Right lobe of liver (tissue), 6 donors: ENCODE measurements at regions not wholly inside any gene's neighbourhood (a gene's known extent, or its start where the extent isn't known, plus 50 kb on each side); places are given as distances from the start of the nearest gene placed in this dataset.

Experiments used
- ATAC-seq, 4 donors: fragments of 200-7000 bp; cut with Tn5 transposase; one replicate each; pipeline ENCODE4 v1.9.1; 2020; ENCODE audit warnings: mild to moderate bottlenecking in 4 of 4, moderate library complexity in 4 of 4
- DNase-seq, 3 donors: peaks; one replicate each; pipeline ENCODE4 v3.0.0-alpha.2; 2020
- H3K27ac ChIP-seq, 3 donors: fragments of 200-600 bp; one replicate each; pipeline ENCODE4 v1.8.0; 2022
- H3K27me3 ChIP-seq, 2 donors: fragments of 200-600 bp; one replicate each; pipeline ENCODE4 v1.8.0; 2022
- H3K36me3 ChIP-seq, 4 donors: fragments of 200-600 bp; sonication (generic) in 1 of 4; one replicate each; pipeline versions ENCODE4 v1.5.1 to v1.8.0; 2017 to 2022; ENCODE audit warnings: control low read depth in 1 of 4
- H3K4me1 ChIP-seq, 4 donors: fragments of 200-600 bp; sonication (generic) in 1 of 4; one replicate each; pipeline versions ENCODE4 v1.5.1 to v1.8.0; 2017 to 2022; ENCODE audit warnings: control low read depth in 1 of 4
- H3K4me3 ChIP-seq, 3 donors: fragments of 200-600 bp; one replicate each; pipeline ENCODE4 v1.8.0; 2022
- H3K9me3 ChIP-seq, 4 donors: fragments of 200-600 bp; sonication (generic) in 1 of 4; one replicate each; pipeline versions ENCODE4 v1.5.1 to v1.8.0; 2017 to 2022; ENCODE audit warnings: control low read depth in 1 of 4
- POLR2A ChIP-seq: fragments of 450-650 bp; IDR thresholded peaks from one replicate; pipeline ENCODE4 v1.6.1; 2017; ENCODE audit warnings: antibody characterized with exemption, mild to moderate bottlenecking
- WGBS: methylation state at CpG from one replicate; pipeline ENCODE4 v1.1.6; 2018; ENCODE audit warnings: low coverage, low lambda C conversion rate; ENCODE audit not compliant: insufficient coverage; ENCODE audit errors: missing lambda C conversion rate; 5-methylcytosine and 5-hydroxymethylcytosine counted together
- intact Hi-C, 2 donors: fragments of 100-400 bp; cut with DNase I; formaldehyde crosslinking; loops; one replicate each; pipeline versions ENCODE4 v1.11.2 to v1.14.1; 2022
- TF ChIP-seq, protein P1 (sequence below), 4 donors: fragments of 200-600 bp in 3 of 4; fragments of 450-650 bp in 1 of 4; IDR thresholded peaks; one replicate each; pipeline versions ENCODE4 v1.5.1 to v1.8.0; 2016 to 2022; ENCODE audit warnings: antibody characterized with exemption in 4 of 4, mild to moderate bottlenecking in 2 of 4
- donor health status: DM: no; HTN: yes; CAD: no.
- donor health status: DM: no; HTN: no; CAD: no.
- donor health status: DM: no; HTN: no; CAD: no.
- donor health status: DM: no; HTN: yes; CAD: no.
- donor health status: DM: no; HTN: yes; CAD: no.

DNA sequence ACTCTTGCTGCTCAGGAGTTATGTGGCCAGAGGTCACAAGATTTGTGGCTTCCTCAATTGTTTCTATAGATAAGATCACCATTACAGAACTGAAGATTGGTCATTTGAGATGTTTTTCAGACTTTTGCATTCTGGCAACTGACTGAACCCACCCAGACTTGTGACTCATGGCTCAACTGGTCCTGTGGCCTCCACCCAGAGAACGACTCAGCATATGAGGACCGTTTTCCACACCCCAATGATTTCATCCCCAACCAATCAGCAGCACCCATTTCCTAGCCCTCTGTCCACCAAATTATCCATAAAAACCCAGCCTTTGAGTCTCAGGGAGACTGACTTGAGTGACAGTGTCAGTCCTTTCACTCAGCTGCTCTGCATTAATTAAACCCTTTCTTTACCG is 143.2 kb upstream of the ASIC2 start:
- H3K4me3 ChIP-seq: no peak overlapping the region
- H3K9me3 ChIP-seq: no peaks in the 10 kb centered on the region
- ATAC-seq (no peak), DNase-seq (no peak)
- intact Hi-C loops: no loop called here
- TF ChIP-seq, protein P1, sequence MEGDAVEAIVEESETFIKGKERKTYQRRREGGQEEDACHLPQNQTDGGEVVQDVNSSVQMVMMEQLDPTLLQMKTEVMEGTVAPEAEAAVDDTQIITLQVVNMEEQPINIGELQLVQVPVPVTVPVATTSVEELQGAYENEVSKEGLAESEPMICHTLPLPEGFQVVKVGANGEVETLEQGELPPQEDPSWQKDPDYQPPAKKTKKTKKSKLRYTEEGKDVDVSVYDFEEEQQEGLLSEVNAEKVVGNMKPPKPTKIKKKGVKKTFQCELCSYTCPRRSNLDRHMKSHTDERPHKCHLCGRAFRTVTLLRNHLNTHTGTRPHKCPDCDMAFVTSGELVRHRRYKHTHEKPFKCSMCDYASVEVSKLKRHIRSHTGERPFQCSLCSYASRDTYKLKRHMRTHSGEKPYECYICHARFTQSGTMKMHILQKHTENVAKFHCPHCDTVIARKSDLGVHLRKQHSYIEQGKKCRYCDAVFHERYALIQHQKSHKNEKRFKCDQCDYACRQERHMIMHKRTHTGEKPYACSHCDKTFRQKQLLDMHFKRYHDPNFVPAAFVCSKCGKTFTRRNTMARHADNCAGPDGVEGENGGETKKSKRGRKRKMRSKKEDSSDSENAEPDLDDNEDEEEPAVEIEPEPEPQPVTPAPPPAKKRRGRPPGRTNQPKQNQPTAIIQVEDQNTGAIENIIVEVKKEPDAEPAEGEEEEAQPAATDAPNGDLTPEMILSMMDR (IDR thresholded peaks at IDR 0.05): no peak
- WGBS: 70% methylated on average over 2 of the region's 3 CpGs
- no peaks in the 10 kb centered on the region for H3K4me1 ChIP-seq
- no peaks in the 10 kb centered on the region for H3K36me3 ChIP-seq
- H3K27ac ChIP-seq: no peak overlapping the region
- no peaks in the 10 kb centered on the region for H3K27me3 ChIP-seq

DNA sequence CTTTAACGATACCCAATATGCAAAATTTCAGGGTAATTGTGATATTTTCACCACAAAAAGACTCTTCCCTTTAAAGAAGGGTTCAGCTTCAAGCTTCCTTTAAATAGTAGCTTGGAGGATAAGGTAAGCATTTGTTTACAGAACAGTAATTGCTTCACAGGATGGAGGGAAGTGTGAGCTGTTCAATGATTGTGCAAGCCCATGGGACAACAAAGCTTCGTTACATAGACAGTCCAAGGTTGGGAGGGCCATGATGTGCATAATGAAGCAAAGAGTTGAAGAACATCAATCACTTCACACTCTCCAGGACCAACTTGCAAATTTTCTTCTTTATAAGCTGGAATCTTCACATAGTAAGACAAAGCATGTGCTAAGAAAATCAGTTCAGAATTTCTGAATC is 145.0 kb upstream of the ASIC2 start:
- no peaks in the 10 kb centered on the region for H3K36me3 ChIP-seq
- no peak overlapping the region for H3K4me3 ChIP-seq
- ATAC-seq (peak in 1 of 4 donors; percentile 89), DNase-seq (no peak)
- no peak for TF ChIP-seq POLR2A
- TF ChIP-seq, protein P1 (IDR thresholded peaks at IDR 0.05): no peak
- intact Hi-C loops: no loop called here
- H3K27me3 ChIP-seq: no peaks in the 10 kb centered on the region
- 41% methylated on average over 2 of the region's 2 CpGs for WGBS
- H3K9me3 ChIP-seq: no peaks in the 10 kb centered on the region
- H3K4me1 ChIP-seq: no peaks in the 10 kb centered on the region
- no peak overlapping the region for H3K27ac ChIP-seq

DNA sequence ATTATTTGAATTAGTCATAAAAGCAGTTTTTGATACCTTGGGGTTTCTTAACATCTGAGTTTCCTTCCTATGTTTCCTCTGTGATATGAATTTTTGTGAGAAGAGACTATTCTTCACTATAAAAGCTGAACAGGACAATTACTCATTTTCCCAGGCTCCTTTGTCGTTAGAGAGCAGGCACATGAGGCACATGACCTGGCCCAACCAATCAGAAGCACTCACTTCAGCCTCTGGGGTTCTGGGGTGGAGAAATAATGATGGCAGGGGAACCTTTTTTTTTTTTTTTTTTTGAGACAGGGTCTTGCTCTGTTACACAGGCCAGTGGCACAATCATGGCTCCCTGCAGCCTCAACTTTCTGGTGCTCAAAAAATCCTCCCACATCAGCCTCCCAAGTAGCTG is 145.5 kb upstream of the ASIC2 start:
- no peaks in the 10 kb centered on the region for H3K4me1 ChIP-seq
- no peak overlapping the region for H3K27ac ChIP-seq
- no peak overlapping the region for H3K4me3 ChIP-seq
- no peaks in the 10 kb centered on the region for H3K9me3 ChIP-seq
- 37% methylated on average over 1 of the region's 1 CpG for WGBS
- DNase-seq (no peak), ATAC-seq (no peak)
- intact Hi-C loops: no loop called here
- no peaks in the 10 kb centered on the region for H3K27me3 ChIP-seq
- TF ChIP-seq POLR2A: no peak
- TF ChIP-seq, protein P1 (IDR thresholded peaks at IDR 0.05): no peak
- no peaks in the 10 kb centered on the region for H3K36me3 ChIP-seq

DNA sequence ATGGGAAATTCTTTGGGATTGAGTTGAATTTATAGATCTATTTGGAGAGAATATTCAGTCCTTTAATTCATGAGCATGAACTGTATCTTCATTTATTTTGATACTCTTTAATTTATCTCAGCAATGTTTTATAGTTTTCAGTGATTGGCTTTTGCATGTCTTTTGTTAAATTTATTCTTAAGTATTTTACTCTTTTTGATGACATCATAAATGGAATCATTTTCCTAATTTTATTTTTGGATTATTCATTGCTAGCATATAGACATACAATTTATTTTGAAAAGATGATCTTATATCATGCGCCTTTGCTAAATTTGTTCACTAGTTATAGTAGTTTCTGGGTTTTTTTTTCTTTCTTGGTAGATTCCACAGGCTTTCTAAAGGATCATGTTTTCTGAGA is 149.2 kb upstream of the ASIC2 start:
- H3K9me3 ChIP-seq: no peaks in the 10 kb centered on the region
- no peak overlapping the region for H3K4me3 ChIP-seq
- H3K36me3 ChIP-seq: no peaks in the 10 kb centered on the region
- no peak for DNase-seq
- 55% methylated on average over 1 of the region's 1 CpG for WGBS
- ATAC-seq: no peak
- intact Hi-C loops: no loop called here
- H3K27me3 ChIP-seq: no peaks in the 10 kb centered on the region
- H3K4me1 ChIP-seq: no peaks in the 10 kb centered on the region
- TF ChIP-seq, protein P1 (IDR thresholded peaks at IDR 0.05): no peak
- TF ChIP-seq POLR2A: no peak
- no peak overlapping the region for H3K27ac ChIP-seq

DNA sequence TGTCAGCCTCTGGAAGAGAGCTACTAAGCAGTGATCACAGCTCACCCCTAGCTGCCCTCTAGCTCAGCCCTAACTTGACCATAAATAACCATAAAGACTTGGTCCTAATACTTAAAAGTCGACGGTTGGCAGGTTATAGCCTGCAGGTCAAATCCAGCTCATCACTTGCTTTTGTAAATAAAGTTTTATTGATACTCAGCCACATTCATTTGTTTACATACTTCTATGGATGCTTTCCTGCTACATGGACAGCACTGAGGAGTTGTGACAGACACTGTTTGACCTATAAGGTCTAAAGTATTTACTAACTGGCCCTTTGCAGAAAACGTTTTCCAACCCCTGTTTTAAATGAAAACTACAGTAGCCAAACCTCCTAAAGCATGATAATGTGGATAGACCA is 151.6 kb upstream of the ASIC2 start:
- Histone ChIP-seq H3K27me3 (no peaks in the 10 kb centered on the region), H3K36me3 (no peaks in the 10 kb centered on the region), H3K4me1 (no peaks in the 10 kb centered on the region), H3K9me3 (no peaks in the 10 kb centered on the region), H3K27ac (no peak overlapping the region), H3K4me3 (no peak overlapping the region)
- ATAC-seq (no peak), DNase-seq (no peak)
- TF ChIP-seq POLR2A: no peak
- TF ChIP-seq, protein P1 (IDR thresholded peaks at IDR 0.05): no peak
- 30% methylated on average over 3 of the region's 3 CpGs for WGBS
- intact Hi-C loops: no loop called here
